ENCODE measurements at regions not wholly inside any gene's neighbourhood (a gene's known extent, or its start where the extent isn't known, plus 50 kb on each side); places are given as distances from the start of the nearest gene placed in this dataset.
"Not testable (repeated sequence)": the region's sequence is repeated elsewhere in the genome, so short reads cannot be mapped to it uniquely, and the experiment has no call there.

- not testable (repeated sequence) for TF ChIP-seq CTCF, POLR2A (IDR thresholded peaks at IDR 0.05)
Observed at GRCh38 chr4:3619698-3620097, 87.5 kb upstream of the LRPAP1 start.
